ENCODE measurements at regions not wholly inside any gene's neighbourhood (a gene's known extent, or its start where the extent isn't known, plus 50 kb on each side); places are given as distances from the start of the nearest gene placed in this dataset.

DNA sequence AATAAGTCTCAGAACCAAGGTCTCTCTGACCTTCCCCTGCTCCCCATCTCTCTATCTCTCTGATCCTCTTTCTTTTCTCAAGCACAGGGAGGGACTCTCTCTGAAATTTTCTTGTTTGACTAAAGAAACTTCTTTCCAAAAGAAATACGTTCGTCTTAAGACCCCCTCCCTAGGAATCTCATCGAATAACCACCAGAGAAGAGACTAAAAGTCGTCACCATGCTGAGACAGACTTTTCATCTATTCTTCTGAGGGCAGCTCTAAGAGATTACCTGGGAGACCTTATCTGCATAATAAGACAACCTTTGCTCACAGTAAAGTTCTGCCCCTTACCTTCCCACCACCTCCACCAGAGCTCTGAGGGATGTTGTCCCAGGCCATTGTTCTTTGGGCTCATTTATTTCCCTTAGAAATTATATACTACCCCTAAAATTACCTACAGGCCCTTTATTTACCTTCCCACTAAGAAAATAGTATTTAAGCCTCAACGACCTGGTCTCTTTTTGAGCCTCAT, 133.7 kb upstream of the EEF2KMT start:
- TF ChIP-seq CTCF (IDR thresholded peaks at IDR 0.05 in 8 of 11, conservative IDR thresholded peaks at IDR 0.05 in 3 of 11) (no peak), POLR2A (IDR thresholded peaks at IDR 0.05) (no peak), POLR2AphosphoS5 (IDR thresholded peaks at IDR 0.05) (no peak)
